KMS-11 (cell line): ENCODE measurements at regions not wholly inside any gene's neighbourhood (a gene's known extent, or its start where the extent isn't known, plus 50 kb on each side); places are given as distances from the start of the nearest gene placed in this dataset.

Experiments
- H2AFZ ChIP-seq: fragments of 200-600 bp; sonication (generic); 2 replicates; pipeline ENCODE4 v1.6.1; 2016; ENCODE audit warnings: antibody characterized with exemption, mixed run types, low read depth
- H3K27ac ChIP-seq: fragments of 200-600 bp; sonication (generic); 2 replicates; pipeline ENCODE4 v1.6.1; 2016; ENCODE audit warnings: mild to moderate bottlenecking, mixed run types
- H3K27me3 ChIP-seq: fragments of 200-600 bp; sonication (generic); 2 replicates; pipeline ENCODE4 v1.6.1; 2017; ENCODE audit warnings: mild to moderate bottlenecking, low read depth, mixed run types, moderate library complexity; ENCODE audit not compliant: insufficient read depth
- H3K36me3 ChIP-seq: fragments of 200-600 bp; sonication (generic); 2 replicates; pipeline ENCODE4 v1.6.1; 2017; ENCODE audit warnings: mild to moderate bottlenecking, mixed run types; ENCODE audit not compliant: insufficient read depth
- H3K4me1 ChIP-seq: fragments of 200-600 bp; sonication (generic); 2 replicates; pipeline ENCODE4 v1.6.1; 2016; ENCODE audit warnings: mild to moderate bottlenecking, low read depth, mixed run types; ENCODE audit not compliant: poor library complexity, severe bottlenecking
- H3K4me2 ChIP-seq: fragments of 200-600 bp; sonication (generic); 2 replicates; pipeline ENCODE4 v1.7.0; 2016; ENCODE audit warnings: mild to moderate bottlenecking, mixed run types
- H3K4me3 ChIP-seq: fragments of 200-600 bp; sonication (generic); IDR thresholded peaks from 2 replicates; pipeline ENCODE4 v1.6.1; 2017; ENCODE audit warnings: low read depth, low read length, mixed read lengths; ENCODE audit not compliant: insufficient read depth
- H3K79me2 ChIP-seq: fragments of 200-600 bp; sonication (generic); 2 replicates; pipeline ENCODE4 v1.6.1; 2016; ENCODE audit warnings: low read depth, mixed run types; ENCODE audit not compliant: insufficient read depth
- H3K9ac ChIP-seq: fragments of 200-600 bp; sonication (generic); 2 replicates; pipeline ENCODE4 v1.6.1; 2016; ENCODE audit warnings: mild to moderate bottlenecking, mixed run types
- H4K20me1 ChIP-seq: fragments of 200-600 bp; sonication (generic); 2 replicates; pipeline ENCODE4 v1.6.1; 2016; ENCODE audit warnings: mild to moderate bottlenecking, mixed run types; ENCODE audit not compliant: insufficient read depth
- TF ChIP-seq, protein P1 (sequence below): fragments of 200-600 bp; sonication (generic); conservative IDR thresholded peaks from 2 replicates; pipeline ENCODE4 v1.6.1; 2017; ENCODE audit warnings: low read depth, mild to moderate bottlenecking, antibody characterized with exemption, low read length, moderate library complexity, mixed read lengths

- Histone ChIP-seq H3K4me3 (no peak overlapping the region), H3K4me2 (no peak overlapping the region), H3K4me1 (peaks cover 9% of the 10 kb centered on the region), H3K27ac (no peak overlapping the region), H3K9ac (no peak overlapping the region), H3K79me2 (no peaks in the 10 kb centered on the region), H4K20me1 (no peaks in the 10 kb centered on the region), H2AFZ (no peak overlapping the region), H3K36me3 (no peaks in the 10 kb centered on the region), H3K27me3 (no peaks in the 10 kb centered on the region)
- TF ChIP-seq, protein P1, sequence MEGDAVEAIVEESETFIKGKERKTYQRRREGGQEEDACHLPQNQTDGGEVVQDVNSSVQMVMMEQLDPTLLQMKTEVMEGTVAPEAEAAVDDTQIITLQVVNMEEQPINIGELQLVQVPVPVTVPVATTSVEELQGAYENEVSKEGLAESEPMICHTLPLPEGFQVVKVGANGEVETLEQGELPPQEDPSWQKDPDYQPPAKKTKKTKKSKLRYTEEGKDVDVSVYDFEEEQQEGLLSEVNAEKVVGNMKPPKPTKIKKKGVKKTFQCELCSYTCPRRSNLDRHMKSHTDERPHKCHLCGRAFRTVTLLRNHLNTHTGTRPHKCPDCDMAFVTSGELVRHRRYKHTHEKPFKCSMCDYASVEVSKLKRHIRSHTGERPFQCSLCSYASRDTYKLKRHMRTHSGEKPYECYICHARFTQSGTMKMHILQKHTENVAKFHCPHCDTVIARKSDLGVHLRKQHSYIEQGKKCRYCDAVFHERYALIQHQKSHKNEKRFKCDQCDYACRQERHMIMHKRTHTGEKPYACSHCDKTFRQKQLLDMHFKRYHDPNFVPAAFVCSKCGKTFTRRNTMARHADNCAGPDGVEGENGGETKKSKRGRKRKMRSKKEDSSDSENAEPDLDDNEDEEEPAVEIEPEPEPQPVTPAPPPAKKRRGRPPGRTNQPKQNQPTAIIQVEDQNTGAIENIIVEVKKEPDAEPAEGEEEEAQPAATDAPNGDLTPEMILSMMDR, result no peak
Observed at GRCh38 chr2:136234261-136234660, 116.3 kb upstream of the CXCR4 start.

GRCh38 chr2:136233298-136233697 lies 115.3 kb upstream of the CXCR4 start:
- H2AFZ ChIP-seq, result no peak overlapping the region
- no peak overlapping the region for H3K27ac ChIP-seq
- no peak overlapping the region for H3K4me3 ChIP-seq
- TF ChIP-seq, protein P1, result no peak
- no peaks in the 10 kb centered on the region for H3K4me1 ChIP-seq
- H3K4me2 ChIP-seq, result no peak overlapping the region
- H4K20me1 ChIP-seq, result no peaks in the 10 kb centered on the region
- no peak overlapping the region for H3K9ac ChIP-seq
- no peaks in the 10 kb centered on the region for H3K36me3 ChIP-seq
- no peaks in the 10 kb centered on the region for H3K27me3 ChIP-seq
- H3K79me2 ChIP-seq, result no peaks in the 10 kb centered on the region

GRCh38 chr2:136232456-136233172 lies 114.7 kb upstream of the CXCR4 start:
- Histone ChIP-seq H3K9ac (no peak overlapping the region), H3K36me3 (no peaks in the 10 kb centered on the region), H3K27me3 (no peaks in the 10 kb centered on the region), H2AFZ (no peak overlapping the region), H3K79me2 (no peaks in the 10 kb centered on the region), H3K4me3 (no peak overlapping the region), H3K4me2 (no peak overlapping the region), H3K4me1 (no peaks in the 10 kb centered on the region), H3K27ac (no peak overlapping the region), H4K20me1 (no peaks in the 10 kb centered on the region)
- TF ChIP-seq, protein P1, result no peak

GRCh38 chr2:136230464-136230863 lies 112.5 kb upstream of the CXCR4 start:
- Histone ChIP-seq H3K27me3 (no peaks in the 10 kb centered on the region), H4K20me1 (no peaks in the 10 kb centered on the region), H3K4me3 (no peak overlapping the region), H3K79me2 (no peaks in the 10 kb centered on the region), H2AFZ (no peak overlapping the region), H3K4me1 (no peaks in the 10 kb centered on the region), H3K36me3 (no peaks in the 10 kb centered on the region), H3K27ac (no peak overlapping the region), H3K4me2 (no peak overlapping the region), H3K9ac (no peak overlapping the region)
- TF ChIP-seq, protein P1, result no peak
